Caco-2 (cell line): ENCODE measurements at regions not wholly inside any gene's neighbourhood (a gene's known extent, or its start where the extent isn't known, plus 50 kb on each side); places are given as distances from the start of the nearest gene placed in this dataset.
A peak's percentile ranks its signal among the peaks of the same experiment; 100 is the strongest.

Experiments
- BruUV-seq: library from RNA; stranded (reverse); fragments of 400-500 nt; replicated peaks from 2 replicates; lab custom pipeline; 2021; lab: Mats Ljungman, UMichigan
- CTCF ChIA-PET: fragments of 300-600 bp; sonication (Branson Sonifier 250); formaldehyde crosslinking; loops from one replicate; lab custom pipeline; 2022; ENCODE audit warnings: antibody characterized with exemption; lab: Charles Lee
- POLR2A ChIA-PET: fragments of 300-600 bp; sonication (Branson Sonifier 250); formaldehyde crosslinking; loops from one replicate; lab custom pipeline; 2022; ENCODE audit warnings: antibody characterized with exemption; lab: Charles Lee
- DNase-seq, 2 experiments: peaks; one replicate each; pipeline versions ENCODE4 v3.0.0 to v3.0.0-alpha.2; 2020 to 2022
- H3K27me3 ChIP-seq: replicated peaks from 2 replicates; pipeline ENCODE4 v1.6.0; 2011; ENCODE audit warnings: low read length; ENCODE audit not compliant: control insufficient read depth, insufficient read depth
- H3K36me3 ChIP-seq: 2 replicates; pipeline ENCODE4 v1.5.1; 2011; ENCODE audit warnings: low read length; ENCODE audit not compliant: control insufficient read depth, insufficient read depth
- H3K4me1 ChIP-seq: fragments of 250-450 bp; sonication (Bioruptor Pico); 2 replicates; pipeline ENCODE4 v1.5.1; 2020; ENCODE audit warnings: mild to moderate bottlenecking
- H3K4me3 ChIP-seq: 2 replicates; pipeline ENCODE4 v1.5.1; 2011; ENCODE audit warnings: low read depth, mild to moderate bottlenecking, control low read depth, low read length
- H3K9me3 ChIP-seq: fragments of 250-450 bp; sonication (Bioruptor Pico); 2 replicates; pipeline ENCODE4 v1.5.1; 2020; ENCODE audit warnings: mild to moderate bottlenecking, moderate library complexity
- H3K27ac Mint-ChIP-seq: one replicate; pipeline ENCODE4 v1.8.0; 2022; ENCODE audit warnings: mixed read lengths; ENCODE audit not compliant: unreplicated experiment
- H3K27me3 Mint-ChIP-seq: one replicate; pipeline ENCODE4 v1.8.0; 2022; ENCODE audit warnings: mixed read lengths; ENCODE audit not compliant: insufficient read depth, unreplicated experiment
- H3K36me3 Mint-ChIP-seq: one replicate; pipeline ENCODE4 v1.8.0; 2022; ENCODE audit warnings: mild to moderate bottlenecking, mixed read lengths; ENCODE audit not compliant: insufficient read depth, unreplicated experiment
- H3K4me1 Mint-ChIP-seq: one replicate; pipeline ENCODE4 v1.8.0; 2022; ENCODE audit warnings: low read depth, mixed read lengths; ENCODE audit not compliant: unreplicated experiment
- H3K4me3 Mint-ChIP-seq: one replicate; pipeline ENCODE4 v1.8.0; 2022; ENCODE audit warnings: mild to moderate bottlenecking, moderate library complexity, mixed read lengths; ENCODE audit not compliant: unreplicated experiment
- H3K9me3 Mint-ChIP-seq: one replicate; pipeline ENCODE4 v1.8.0; 2022; ENCODE audit warnings: mixed read lengths; ENCODE audit not compliant: unreplicated experiment
- intact Hi-C: fragments of 100-400 bp; cut with micrococcal nuclease; formaldehyde crosslinking; loops from one replicate; pipeline ENCODE4 v1.10.0; 2022; ENCODE audit not compliant: unreplicated experiment
- TF ChIP-seq, protein P1 (sequence below), 2 experiments: fragments of 200-600 bp in 1 of 2; IDR thresholded peaks; 1 replicate in 1 of 2; 2 replicates in 1 of 2; pipeline versions ENCODE4 v1.5.1 to v1.8.0; 2011 to 2022; ENCODE audit warnings: antibody characterized with exemption in 1 of 2, control low read depth in 1 of 2, inconsistent platforms in 1 of 2, low read depth in 1 of 2, low read length in 1 of 2, mild to moderate bottlenecking in 1 of 2, moderate library complexity in 1 of 2; ENCODE audit not compliant: insufficient read depth in 1 of 2, severe bottlenecking in 1 of 2, unreplicated experiment in 1 of 2

- CTCF ChIA-PET = no interaction called here
- POLR2A ChIA-PET = no interaction called here
- no peak overlapping the region for H3K4me3 ChIP-seq
- H3K4me1 ChIP-seq = no peaks in the 10 kb centered on the region
- H3K9me3 Mint-ChIP-seq = peaks cover 16% of the 10 kb centered on the region
- TF ChIP-seq, protein P1, sequence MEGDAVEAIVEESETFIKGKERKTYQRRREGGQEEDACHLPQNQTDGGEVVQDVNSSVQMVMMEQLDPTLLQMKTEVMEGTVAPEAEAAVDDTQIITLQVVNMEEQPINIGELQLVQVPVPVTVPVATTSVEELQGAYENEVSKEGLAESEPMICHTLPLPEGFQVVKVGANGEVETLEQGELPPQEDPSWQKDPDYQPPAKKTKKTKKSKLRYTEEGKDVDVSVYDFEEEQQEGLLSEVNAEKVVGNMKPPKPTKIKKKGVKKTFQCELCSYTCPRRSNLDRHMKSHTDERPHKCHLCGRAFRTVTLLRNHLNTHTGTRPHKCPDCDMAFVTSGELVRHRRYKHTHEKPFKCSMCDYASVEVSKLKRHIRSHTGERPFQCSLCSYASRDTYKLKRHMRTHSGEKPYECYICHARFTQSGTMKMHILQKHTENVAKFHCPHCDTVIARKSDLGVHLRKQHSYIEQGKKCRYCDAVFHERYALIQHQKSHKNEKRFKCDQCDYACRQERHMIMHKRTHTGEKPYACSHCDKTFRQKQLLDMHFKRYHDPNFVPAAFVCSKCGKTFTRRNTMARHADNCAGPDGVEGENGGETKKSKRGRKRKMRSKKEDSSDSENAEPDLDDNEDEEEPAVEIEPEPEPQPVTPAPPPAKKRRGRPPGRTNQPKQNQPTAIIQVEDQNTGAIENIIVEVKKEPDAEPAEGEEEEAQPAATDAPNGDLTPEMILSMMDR (IDR thresholded peaks at IDR 0.05; ENCODE audit: insufficient read depth in 1 of 2, low read depth in 1 of 2, low read length in 1 of 2, severe bottlenecking in 1 of 2, unreplicated experiment in 1 of 2) = no peak
- H3K4me1 Mint-ChIP-seq = no peaks in the 10 kb centered on the region
- no peaks in the 10 kb centered on the region for H3K27me3 ChIP-seq
- H3K36me3 Mint-ChIP-seq = no peaks in the 10 kb centered on the region
- no peak overlapping the region for H3K4me3 Mint-ChIP-seq
- H3K36me3 ChIP-seq = no peaks in the 10 kb centered on the region
- no peak overlapping the region for H3K27ac Mint-ChIP-seq
- DNase-seq = no peak
- peaks cover 7% of the 10 kb centered on the region for H3K27me3 Mint-ChIP-seq
- intact Hi-C loops = no loop called here
- no TSS peak for BruUV-seq
- H3K9me3 ChIP-seq = no peaks in the 10 kb centered on the region
These were observed 343.2 kb downstream of the HAPSTR1 start for GRCh38 chr16:9434659-9435058.

DNA sequence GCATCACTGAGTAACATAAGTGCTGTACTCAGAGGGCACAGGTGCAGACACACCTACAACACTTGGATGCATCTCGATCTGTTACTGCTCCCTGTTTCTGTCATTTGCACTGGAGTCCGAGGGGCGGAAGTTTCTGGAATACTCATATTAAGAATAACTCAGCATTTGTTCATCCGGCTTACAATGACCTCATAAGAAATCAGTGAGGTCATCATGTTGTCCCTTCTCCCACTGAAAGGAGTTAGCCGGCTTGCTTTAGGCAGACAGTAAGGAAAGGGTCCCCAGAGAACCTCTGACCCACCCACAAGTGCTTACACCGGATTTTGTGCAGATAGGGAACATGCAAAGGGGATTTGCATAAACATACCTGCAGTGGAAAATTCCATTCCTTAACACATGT lies 344.7 kb downstream of the HAPSTR1 start:
- POLR2A ChIA-PET = no interaction called here
- intact Hi-C loops = no loop called here
- Histone ChIP-seq H3K27me3 (no peaks in the 10 kb centered on the region), H3K4me1 (no peaks in the 10 kb centered on the region), H3K9me3 (no peaks in the 10 kb centered on the region), H3K4me3 (no peak overlapping the region), H3K36me3 (no peaks in the 10 kb centered on the region)
- peaks cover 16% of the 10 kb centered on the region for H3K9me3 Mint-ChIP-seq
- no peaks in the 10 kb centered on the region for H3K36me3 Mint-ChIP-seq
- H3K4me3 Mint-ChIP-seq = no peak overlapping the region
- DNase-seq = no peak
- no peaks in the 10 kb centered on the region for H3K4me1 Mint-ChIP-seq
- no peak overlapping the region for H3K27ac Mint-ChIP-seq
- peaks cover 7% of the 10 kb centered on the region for H3K27me3 Mint-ChIP-seq
- TF ChIP-seq, protein P1 (IDR thresholded peaks at IDR 0.05; ENCODE audit: insufficient read depth in 1 of 2, low read depth in 1 of 2, low read length in 1 of 2, severe bottlenecking in 1 of 2, unreplicated experiment in 1 of 2) = no peak
- CTCF ChIA-PET = no interaction called here
- no TSS peak for BruUV-seq

GRCh38 chr16:9437115-9437514 lies 345.7 kb downstream of the HAPSTR1 start:
- H3K36me3 Mint-ChIP-seq = no peaks in the 10 kb centered on the region
- peaks cover 16% of the 10 kb centered on the region for H3K9me3 Mint-ChIP-seq
- BruUV-seq = no TSS peak
- no peaks in the 10 kb centered on the region for H3K9me3 ChIP-seq
- ChIA-PET POLR2A (no interaction called here), CTCF (interaction anchor here (0.6 kb wide), 1 partner anchor 696 kb away, joined by 3 read pairs; no protein-coding TSS in a partner anchor)
- no peaks in the 10 kb centered on the region for H3K36me3 ChIP-seq
- H3K27me3 ChIP-seq = no peaks in the 10 kb centered on the region
- TF ChIP-seq, protein P1 (IDR thresholded peaks at IDR 0.05; ENCODE audit: insufficient read depth in 1 of 2, low read depth in 1 of 2, low read length in 1 of 2, severe bottlenecking in 1 of 2, unreplicated experiment in 1 of 2) = no peak
- no peaks in the 10 kb centered on the region for H3K4me1 Mint-ChIP-seq
- no peak overlapping the region for H3K4me3 ChIP-seq
- no peak overlapping the region for H3K27ac Mint-ChIP-seq
- H3K27me3 Mint-ChIP-seq = peaks cover 7% of the 10 kb centered on the region
- peak in 1 of 2 experiments; percentile 3 for DNase-seq
- intact Hi-C loops = no loop called here
- no peak overlapping the region for H3K4me3 Mint-ChIP-seq
- H3K4me1 ChIP-seq = no peaks in the 10 kb centered on the region
